Left lobe of liver (tissue), 2 donors: ENCODE measurements at regions not wholly inside any gene's neighbourhood (a gene's known extent, or its start where the extent isn't known, plus 50 kb on each side); places are given as distances from the start of the nearest gene placed in this dataset.
"Not testable (repeated sequence)": the region's sequence is repeated elsewhere in the genome, so short reads cannot be mapped to it uniquely, and the experiment has no call there.

Experiments used
- ATAC-seq: fragments of 200-7000 bp; cut with Tn5 transposase; one replicate; pipeline ENCODE4 v1.9.1; 2020; ENCODE audit warnings: mild to moderate bottlenecking, moderate library complexity
- DNase-seq: peaks from one replicate; pipeline ENCODE4 v3.0.0-alpha.2; 2020; ENCODE audit warnings: low spot score
- donor health status: DM: no; HTN: no; CAD: no; lungs with moderate emphysema.
- donor health status: DM: no; HTN: yes; CAD: no.

GRCh38 chr1:172914501-172915144 is 136.1 kb downstream of the TNFSF18 start:
- ATAC-seq (no peak), DNase-seq (no peak)

GRCh38 chr1:172915271-172915670 is 135.5 kb downstream of the TNFSF18 start:
- DNase-seq (no peak), ATAC-seq (no peak)

GRCh38 chr1:172916116-172916515 is 134.6 kb downstream of the TNFSF18 start:
- DNase-seq (no peak), ATAC-seq (no peak)

- DNase-seq: no peak
- no peak for ATAC-seq
These were observed 132.8 kb downstream of the TNFSF18 start for GRCh38 chr1:172917972-172918371.

- no peak for DNase-seq
- ATAC-seq: no peak
These were observed 132.3 kb downstream of the TNFSF18 start for GRCh38 chr1:172918478-172918877.

GRCh38 chr1:172926070-172926469 is 124.7 kb downstream of the TNFSF18 start:
- DNase-seq (no peak), ATAC-seq (no peak)

GRCh38 chr1:172928412-172928811 is 122.3 kb downstream of the TNFSF18 start:
- DNase-seq (no peak), ATAC-seq (no peak)

GRCh38 chr1:172929006-172929405 is 121.7 kb downstream of the TNFSF18 start:
- DNase-seq (no peak), ATAC-seq (no peak)

GRCh38 chr1:172930142-172930541 is 120.6 kb downstream of the TNFSF18 start:
- DNase-seq: no peak
- ATAC-seq: no peak

GRCh38 chr1:172931340-172931739 is 119.4 kb downstream of the TNFSF18 start:
- DNase-seq (no peak), ATAC-seq (no peak)

- ATAC-seq (no peak), DNase-seq (no peak)
These were observed 119.0 kb downstream of the TNFSF18 start for GRCh38 chr1:172931761-172932160.

GRCh38 chr1:172932981-172933380 is 117.8 kb downstream of the TNFSF18 start:
- ATAC-seq (no peak), DNase-seq (no peak)

- ATAC-seq (no peak), DNase-seq (no peak)
These were observed 116.4 kb downstream of the TNFSF18 start for GRCh38 chr1:172934417-172934762.

- ATAC-seq (no peak), DNase-seq (no peak)
These were observed 115.6 kb downstream of the TNFSF18 start for GRCh38 chr1:172935062-172935592.

GRCh38 chr1:172936088-172936645 is 114.6 kb downstream of the TNFSF18 start:
- DNase-seq: no peak
- ATAC-seq: no peak

GRCh38 chr1:172938681-172939080 is 112.1 kb downstream of the TNFSF18 start:
- DNase-seq: no peak
- no peak for ATAC-seq

GRCh38 chr1:172939475-172939874 is 111.3 kb downstream of the TNFSF18 start:
- ATAC-seq: no peak
- no peak for DNase-seq

- DNase-seq: no peak
- ATAC-seq: no peak
These were observed 110.4 kb downstream of the TNFSF18 start for GRCh38 chr1:172940174-172940855.

GRCh38 chr1:172941471-172941870 is 109.3 kb downstream of the TNFSF18 start:
- DNase-seq (no peak), ATAC-seq (no peak)

GRCh38 chr1:172941945-172942344 is 108.8 kb downstream of the TNFSF18 start:
- ATAC-seq (no peak), DNase-seq (no peak)

- ATAC-seq, DNase-seq: not testable (repeated sequence)
These were observed 107.6 kb downstream of the TNFSF18 start for GRCh38 chr1:172943138-172943537.

GRCh38 chr1:172944931-172945330 is 105.8 kb downstream of the TNFSF18 start:
- ATAC-seq: no peak
- DNase-seq: no peak
